ENCODE measurements at regions not wholly inside any gene's neighbourhood (a gene's known extent, or its start where the extent isn't known, plus 50 kb on each side); places are given as distances from the start of the nearest gene placed in this dataset.
"Not testable (repeated sequence)": the region's sequence is repeated elsewhere in the genome, so short reads cannot be mapped to it uniquely, and the experiment has no call there.

- no peak for DNase-seq
- H3K36me3 ChIP-seq, result no peaks in the 10 kb centered on the region
- whole genome bisulfite sequencing, 2 donors, result 90 to 98% methylated on average over 1 of the region's 1 CpG
- no peaks in the 10 kb centered on the region for H3K4me1 ChIP-seq
- H3K4me3 ChIP-seq, result no peak overlapping the region
- TF ChIP-seq POLR2AphosphoS5 (IDR thresholded peaks at IDR 0.05) (no peak), POLR2A (IDR thresholded peaks at IDR 0.05) (no peak), EP300 (IDR thresholded peaks at IDR 0.05) (no peak), CTCF (IDR thresholded peaks at IDR 0.05) (no peak)
- H3K9me3 ChIP-seq, result no peaks in the 10 kb centered on the region
- H3K27ac ChIP-seq, result no peak overlapping the region
- intact Hi-C loops (cut with DNase I), result no loop called here
- H3K27me3 ChIP-seq, result no peaks in the 10 kb centered on the region
These were observed 590.2 kb downstream of the TMTC2 start for GRCh38 chr12:83276904-83277303.

GRCh38 chr12:83271201-83271600 is 584.5 kb downstream of the TMTC2 start:
- Histone ChIP-seq H3K9me3 (no peaks in the 10 kb centered on the region), H3K27me3 (no peaks in the 10 kb centered on the region), H3K36me3 (no peaks in the 10 kb centered on the region), H3K4me3 (no peak overlapping the region), H3K4me1 (no peaks in the 10 kb centered on the region), H3K27ac (no peak overlapping the region)
- intact Hi-C loops (cut with DNase I), result no loop called here
- DNase-seq, result no peak
- 41 to 52% methylated on average over 2 of the region's 2 CpGs for WGBS, 2 donors
- no peak for TF ChIP-seq POLR2A (IDR thresholded peaks at IDR 0.05)

- intact Hi-C loops (cut with DNase I), result no loop called here
- Histone ChIP-seq H3K9me3 (no peaks in the 10 kb centered on the region), H3K27ac (no peak overlapping the region), H3K27me3 (no peaks in the 10 kb centered on the region), H3K4me1 (peaks cover 0 to 11% (median 0%) of the 10 kb centered on the region in 4 donors), H3K36me3 (no peaks in the 10 kb centered on the region), H3K4me3 (no peak overlapping the region)
- no peak for DNase-seq
- no peak for TF ChIP-seq EP300 (IDR thresholded peaks at IDR 0.05)
- no peak for TF ChIP-seq POLR2A (IDR thresholded peaks at IDR 0.05)
- TF ChIP-seq POLR2AphosphoS5 (IDR thresholded peaks at IDR 0.05), result no peak
- TF ChIP-seq CTCF (IDR thresholded peaks at IDR 0.05), result no peak
These were observed 579.1 kb downstream of the TMTC2 start for GRCh38 chr12:83265808-83266207.

- Histone ChIP-seq H3K36me3 (no peaks in the 10 kb centered on the region), H3K4me1 (peaks cover 0 to 11% (median 0%) of the 10 kb centered on the region in 4 donors), H3K27ac (no peak overlapping the region), H3K9me3 (no peaks in the 10 kb centered on the region), H3K4me3 (no peak overlapping the region), H3K27me3 (no peaks in the 10 kb centered on the region)
- DNase-seq, result no peak
- TF ChIP-seq POLR2AphosphoS5 (IDR thresholded peaks at IDR 0.05), result no peak
- intact Hi-C loops (cut with DNase I), result no loop called here
These were observed 575.3 kb downstream of the TMTC2 start for GRCh38 chr12:83261998-83262397.

- H3K4me1 ChIP-seq; intact Hi-C loops (cut with DNase I); H3K27me3 ChIP-seq; DNase-seq; H3K4me3 ChIP-seq; H3K27ac ChIP-seq; H3K9me3 ChIP-seq; H3K36me3 ChIP-seq: not testable (repeated sequence)
- 91 to 92% methylated on average over 3 of the region's 3 CpGs for WGBS, 2 donors
These were observed 573.4 kb downstream of the TMTC2 start for GRCh38 chr12:83260126-83260525.

- DNase-seq, result no peak
- H3K36me3 ChIP-seq, result no peaks in the 10 kb centered on the region
- H3K4me1 ChIP-seq, result no peaks in the 10 kb centered on the region
- no peaks in the 10 kb centered on the region for H3K27me3 ChIP-seq
- TF ChIP-seq EP300 (IDR thresholded peaks at IDR 0.05) (no peak), POLR2A (IDR thresholded peaks at IDR 0.05) (no peak), CTCF (IDR thresholded peaks at IDR 0.05) (no peak), POLR2AphosphoS5 (IDR thresholded peaks at IDR 0.05) (no peak)
- H3K4me3 ChIP-seq, result no peak overlapping the region
- H3K9me3 ChIP-seq, result peaks cover 0 to 2% (median 0%) of the 10 kb centered on the region in 4 donors
- intact Hi-C loops (cut with DNase I), result no loop called here
- H3K27ac ChIP-seq, result no peak overlapping the region
These were observed 571.0 kb downstream of the TMTC2 start for GRCh38 chr12:83257726-83258125.

Data from sigmoid colon (tissue), 6 donors.